ENCODE measurements at regions not wholly inside any gene's neighbourhood (a gene's known extent, or its start where the extent isn't known, plus 50 kb on each side); places are given as distances from the start of the nearest gene placed in this dataset.
"Not testable (repeated sequence)": the region's sequence is repeated elsewhere in the genome, so short reads cannot be mapped to it uniquely, and the experiment has no call there.

- no peak for DNase-seq (ENCODE audit: low read depth)
- no peak for TF ChIP-seq CTCF (IDR thresholded peaks at IDR 0.05; ENCODE audit: insufficient read depth, low read depth, low read length, missing control alignments)
Measured at GRCh38 chr3:148535001-148535400, 162.7 kb upstream of the AGTR1 start.

GRCh38 chr3:148540266-148540665, 157.4 kb upstream of the AGTR1 start:
- DNase-seq (ENCODE audit: low read depth): no peak
- TF ChIP-seq CTCF (IDR thresholded peaks at IDR 0.05; ENCODE audit: insufficient read depth, low read depth, low read length, missing control alignments): no peak
- no peak overlapping the region for H3K4me3 ChIP-seq (ENCODE audit: low read depth, low read length)

More at GRCh38 chr3:148535001-148535400, 162.7 kb upstream of the AGTR1 start:
- no peak overlapping the region for H3K4me3 ChIP-seq (ENCODE audit: low read depth, low read length)

GRCh38 chr3:148540851-148541250, 156.9 kb upstream of the AGTR1 start:
- DNase-seq (ENCODE audit: low read depth): no peak
- no peak overlapping the region for H3K4me3 ChIP-seq (ENCODE audit: low read depth, low read length)
- TF ChIP-seq CTCF (IDR thresholded peaks at IDR 0.05; ENCODE audit: insufficient read depth, low read depth, low read length, missing control alignments): no peak

GRCh38 chr3:148546959-148547358, 150.7 kb upstream of the AGTR1 start:
- DNase-seq (ENCODE audit: low read depth): no peak
- TF ChIP-seq CTCF (IDR thresholded peaks at IDR 0.05; ENCODE audit: insufficient read depth, low read depth, low read length, missing control alignments): no peak
- no peak overlapping the region for H3K4me3 ChIP-seq (ENCODE audit: low read depth, low read length)

GRCh38 chr3:148551767-148552260, 145.9 kb upstream of the AGTR1 start:
- TF ChIP-seq CTCF (IDR thresholded peaks at IDR 0.05; ENCODE audit: insufficient read depth, low read depth, low read length, missing control alignments): no peak
- no peak overlapping the region for H3K4me3 ChIP-seq (ENCODE audit: low read depth, low read length)
- DNase-seq (ENCODE audit: low read depth): no peak

GRCh38 chr3:148554367-148554766, 143.3 kb upstream of the AGTR1 start:
- no peak for TF ChIP-seq CTCF (IDR thresholded peaks at IDR 0.05; ENCODE audit: insufficient read depth, low read depth, low read length, missing control alignments)
- DNase-seq (ENCODE audit: low read depth): no peak
- H3K4me3 ChIP-seq (ENCODE audit: low read depth, low read length): no peak overlapping the region

GRCh38 chr3:148556664-148557063, 141.0 kb upstream of the AGTR1 start:
- H3K4me3 ChIP-seq (ENCODE audit: low read depth, low read length): no peak overlapping the region
- TF ChIP-seq CTCF (IDR thresholded peaks at IDR 0.05; ENCODE audit: insufficient read depth, low read depth, low read length, missing control alignments): no peak
- no peak for DNase-seq (ENCODE audit: low read depth)

- not testable (repeated sequence) for DNase-seq (ENCODE audit: low read depth); H3K4me3 ChIP-seq (ENCODE audit: low read depth, low read length)
Measured at GRCh38 chr3:148577579-148577978, 120.1 kb upstream of the AGTR1 start.

All from GM12865 (cell line).